ENCODE measurements at regions not wholly inside any gene's neighbourhood (a gene's known extent, or its start where the extent isn't known, plus 50 kb on each side); places are given as distances from the start of the nearest gene placed in this dataset.

DNA sequence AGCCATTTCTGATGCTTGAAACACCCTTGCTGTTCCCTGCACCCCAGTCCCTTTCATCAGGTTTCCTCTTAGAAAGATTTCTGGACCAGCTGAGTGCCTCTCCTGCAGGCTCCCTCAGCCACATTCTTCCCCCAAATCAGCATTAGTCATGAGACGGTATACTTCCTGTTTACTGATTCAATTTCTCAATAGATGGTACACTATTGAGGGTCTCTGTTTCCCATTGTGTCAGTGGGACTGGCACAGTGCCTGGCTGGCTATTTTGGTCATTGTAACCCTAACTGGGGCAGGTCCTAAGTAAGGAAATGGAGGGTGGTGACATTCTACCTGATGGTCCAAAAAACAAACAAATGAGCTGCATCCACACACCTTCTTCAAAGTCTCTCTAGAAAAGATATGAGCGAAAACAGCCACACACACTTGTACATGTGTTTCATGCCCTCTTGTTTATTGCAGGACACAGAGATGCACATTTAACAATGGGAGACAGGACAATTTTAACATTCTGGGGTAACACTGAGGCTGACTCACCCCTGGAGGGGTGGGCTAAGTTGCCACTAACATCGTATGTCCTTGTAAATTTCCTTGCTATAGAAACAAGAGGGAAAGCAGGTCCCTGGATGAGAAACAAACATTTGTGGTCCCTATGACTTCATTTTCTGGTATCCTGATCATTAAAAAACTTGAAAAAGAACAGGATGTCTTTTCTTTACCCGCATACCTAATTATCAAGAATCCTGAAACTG lies 77.5 kb downstream of the RRAGC start:
- no peak for TF ChIP-seq JUND (IDR thresholded peaks at IDR 0.05)
- TF ChIP-seq CTCF (IDR thresholded peaks at IDR 0.05; ENCODE audit: low read depth, low read length, missing input control): no peak
- no peak for TF ChIP-seq TAF1 (conservative IDR thresholded peaks at IDR 0.05)
- no peak for TF ChIP-seq EGR1 (IDR thresholded peaks at IDR 0.05; ENCODE audit: low read depth in 2 of 2)
- no peak for TF ChIP-seq GABPA (IDR thresholded peaks at IDR 0.05 in 1 of 2, conservative IDR thresholded peaks at IDR 0.05 in 1 of 2)
- TF ChIP-seq RXRA (IDR thresholded peaks at IDR 0.05): no peak
- TF ChIP-seq ATF3 (IDR thresholded peaks at IDR 0.05): no peak
- TF ChIP-seq, protein P1, sequence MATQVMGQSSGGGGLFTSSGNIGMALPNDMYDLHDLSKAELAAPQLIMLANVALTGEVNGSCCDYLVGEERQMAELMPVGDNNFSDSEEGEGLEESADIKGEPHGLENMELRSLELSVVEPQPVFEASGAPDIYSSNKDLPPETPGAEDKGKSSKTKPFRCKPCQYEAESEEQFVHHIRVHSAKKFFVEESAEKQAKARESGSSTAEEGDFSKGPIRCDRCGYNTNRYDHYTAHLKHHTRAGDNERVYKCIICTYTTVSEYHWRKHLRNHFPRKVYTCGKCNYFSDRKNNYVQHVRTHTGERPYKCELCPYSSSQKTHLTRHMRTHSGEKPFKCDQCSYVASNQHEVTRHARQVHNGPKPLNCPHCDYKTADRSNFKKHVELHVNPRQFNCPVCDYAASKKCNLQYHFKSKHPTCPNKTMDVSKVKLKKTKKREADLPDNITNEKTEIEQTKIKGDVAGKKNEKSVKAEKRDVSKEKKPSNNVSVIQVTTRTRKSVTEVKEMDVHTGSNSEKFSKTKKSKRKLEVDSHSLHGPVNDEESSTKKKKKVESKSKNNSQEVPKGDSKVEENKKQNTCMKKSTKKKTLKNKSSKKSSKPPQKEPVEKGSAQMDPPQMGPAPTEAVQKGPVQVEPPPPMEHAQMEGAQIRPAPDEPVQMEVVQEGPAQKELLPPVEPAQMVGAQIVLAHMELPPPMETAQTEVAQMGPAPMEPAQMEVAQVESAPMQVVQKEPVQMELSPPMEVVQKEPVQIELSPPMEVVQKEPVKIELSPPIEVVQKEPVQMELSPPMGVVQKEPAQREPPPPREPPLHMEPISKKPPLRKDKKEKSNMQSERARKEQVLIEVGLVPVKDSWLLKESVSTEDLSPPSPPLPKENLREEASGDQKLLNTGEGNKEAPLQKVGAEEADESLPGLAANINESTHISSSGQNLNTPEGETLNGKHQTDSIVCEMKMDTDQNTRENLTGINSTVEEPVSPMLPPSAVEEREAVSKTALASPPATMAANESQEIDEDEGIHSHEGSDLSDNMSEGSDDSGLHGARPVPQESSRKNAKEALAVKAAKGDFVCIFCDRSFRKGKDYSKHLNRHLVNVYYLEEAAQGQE (IDR thresholded peaks at IDR 0.05): no peak
- TF ChIP-seq RAD21 (IDR thresholded peaks at IDR 0.05): no peak
- no peak for TF ChIP-seq MAX (IDR thresholded peaks at IDR 0.05)

Measured in liver (tissue), 3 donors.